B cell (primary cell): ENCODE measurements at regions not wholly inside any gene's neighbourhood (a gene's known extent, or its start where the extent isn't known, plus 50 kb on each side); places are given as distances from the start of the nearest gene placed in this dataset.

Experiments
- ATAC-seq: fragments of 200-7000 bp; cut with Tn5 transposase; one replicate; pipeline ENCODE4 v1.10.0; 2021; ENCODE audit warnings: low read depth, mild to moderate bottlenecking, moderate number of reproducible peaks, moderate library complexity
- CTCF ChIA-PET: fragments of 350-600 bp; sonication (Branson Sonifier 250); formaldehyde crosslinking; loops from one replicate; lab custom pipeline; 2021; ENCODE audit warnings: antibody characterized with exemption, inconsistent platforms; lab: Charles Lee
- POLR2A ChIA-PET: fragments of 350-600 bp; sonication (Branson Sonifier 250); formaldehyde crosslinking; loops from one replicate; lab custom pipeline; 2021; ENCODE audit warnings: antibody characterized with exemption; lab: Charles Lee
- DNase-seq: peaks from one replicate; pipeline ENCODE4 v3.0.0; 2013
- H2AFZ ChIP-seq: 2 replicates; pipeline ENCODE4 v1.6.1; 2012; ENCODE audit warnings: mild to moderate bottlenecking, low read depth, low read length; ENCODE audit not compliant: insufficient read depth, poor library complexity, severe bottlenecking
- H3K27ac ChIP-seq, 2 donors: 1 replicate in 1 of 2; 2 replicates in 1 of 2; pipeline ENCODE4 v1.5.1; 2012 to 2013; ENCODE audit warnings: low read length in 2 of 2, mild to moderate bottlenecking in 2 of 2, moderate library complexity in 1 of 2
- H3K27me3 ChIP-seq, 4 experiments: fragments of 200-600 bp in 1 of 4; sonication (generic) in 1 of 4; replicated peaks in 1 of 4; 1 replicate in 2 of 4; 2 replicates in 2 of 4; pipeline versions ENCODE4 v1.6.1 to v1.7.0; 2013 to 2016; ENCODE audit warnings: low read length in 3 of 4, mild to moderate bottlenecking in 2 of 4, mixed read lengths in 1 of 4, moderate library complexity in 1 of 4; ENCODE audit not compliant: insufficient read depth in 4 of 4, control insufficient read depth in 3 of 4; ENCODE audit errors: control extremely low read depth in 1 of 4
- H3K36me3 ChIP-seq, 2 experiments: replicated peaks in 1 of 2; 1 replicate in 1 of 2; 2 replicates in 1 of 2; pipeline versions ENCODE4 v1.6.1 to v1.7.1; 2013; ENCODE audit warnings: low read length in 1 of 2; ENCODE audit not compliant: insufficient read depth in 2 of 2, control insufficient read depth in 1 of 2; ENCODE audit errors: control extremely low read depth in 1 of 2, extremely low read depth in 1 of 2
- H3K4me1 ChIP-seq, 2 donors: fragments of 200-600 bp in 1 of 2; sonication (generic) in 1 of 2; 1 replicate in 1 of 2; 2 replicates in 1 of 2; pipeline versions ENCODE4 v1.5.1 to v1.6.1; 2013 to 2017; ENCODE audit warnings: low read length in 2 of 2; ENCODE audit not compliant: control insufficient read depth in 2 of 2, insufficient read depth in 2 of 2
- H3K4me2 ChIP-seq: replicated peaks from 2 replicates; pipeline ENCODE3; 2012; ENCODE audit warnings: mild to moderate bottlenecking, low read depth, low read length; ENCODE audit not compliant: poor library complexity, severe bottlenecking
- H3K4me3 ChIP-seq, 5 experiments: fragments of 200-600 bp in 1 of 5; sonication (generic) in 1 of 5; 1 replicate in 3 of 5; 2 replicates in 2 of 5; pipeline versions ENCODE4 v1.5.1 to v1.7.0; 2011 to 2016; ENCODE audit warnings: low read length in 4 of 5, mild to moderate bottlenecking in 4 of 5, low read depth in 2 of 5, control low read depth in 1 of 5, moderate library complexity in 1 of 5; ENCODE audit not compliant: insufficient read depth in 1 of 5; ENCODE audit errors: control extremely low read depth in 1 of 5, extremely low read depth in 1 of 5
- H3K79me2 ChIP-seq: fragments of 200-600 bp; sonication (generic); one replicate; pipeline ENCODE4 v1.6.0; 2016; ENCODE audit warnings: low read length; ENCODE audit not compliant: control insufficient read depth, insufficient read depth
- H3K9ac ChIP-seq: fragments of 200-600 bp; sonication (generic); 2 replicates; pipeline ENCODE4 v1.6.1; 2017; ENCODE audit warnings: mild to moderate bottlenecking, low read length, moderate library complexity
- H3K9me3 ChIP-seq, 3 donors: one replicate each; pipeline versions ENCODE4 v1.6.1 to v1.7.1; 2013; ENCODE audit warnings: low read length in 2 of 3; ENCODE audit not compliant: control insufficient read depth in 2 of 3, insufficient read depth in 1 of 3; ENCODE audit errors: control extremely low read depth in 1 of 3
- H4K20me1 ChIP-seq: 2 replicates; pipeline ENCODE4 v1.6.0; 2012; ENCODE audit warnings: mild to moderate bottlenecking, low read length; ENCODE audit not compliant: insufficient read depth, control insufficient read depth, poor library complexity, severe bottlenecking
- H3K27ac Mint-ChIP-seq: one replicate; pipeline ENCODE4 v1.8.0; 2021; ENCODE audit warnings: mixed read lengths
- H3K27me3 Mint-ChIP-seq: one replicate; pipeline ENCODE4 v1.8.0; 2021; ENCODE audit warnings: mixed read lengths
- H3K4me1 Mint-ChIP-seq: one replicate; pipeline ENCODE4 v1.8.0; 2021; ENCODE audit warnings: mixed read lengths
- H3K4me3 Mint-ChIP-seq: one replicate; pipeline ENCODE4 v1.8.0; 2021; ENCODE audit warnings: mixed read lengths
- H3K9me3 Mint-ChIP-seq: one replicate; pipeline ENCODE4 v1.8.0; 2022; ENCODE audit warnings: mixed read lengths; ENCODE audit not compliant: insufficient read depth
- CTCF ChIP-seq: fragments of 200-600 bp; IDR thresholded peaks from one replicate; pipeline ENCODE4 v1.8.0; 2022; ENCODE audit warnings: antibody characterized with exemption, mild to moderate bottlenecking
- EZH2 ChIP-seq: IDR thresholded peaks from 2 replicates; pipeline ENCODE4 v1.6.1; 2012; ENCODE audit warnings: borderline replicate concordance, low read depth, mild to moderate bottlenecking, moderate library complexity, low read length; ENCODE audit not compliant: insufficient read depth, poor library complexity, severe bottlenecking
- WGBS: methylation state at CpG from one replicate; pipeline ENCODE4 v1.1.5; 2013; ENCODE audit warnings: missing lambda C conversion rate; ENCODE audit not compliant: insufficient coverage; 5-methylcytosine and 5-hydroxymethylcytosine counted together
- intact Hi-C: fragments of 100-400 bp; cut with micrococcal nuclease; formaldehyde crosslinking; loops from one replicate; pipeline ENCODE4 v1.10.0; 2022

GRCh38 chr7:125020801-125021200 lies 91.2 kb upstream of the POT1 start:
- no peak for TF ChIP-seq CTCF
- no peak for TF ChIP-seq EZH2
- H3K9me3 ChIP-seq, result no peaks in the 10 kb centered on the region
- H3K4me1 ChIP-seq, result no peaks in the 10 kb centered on the region
- 100% methylated on average over 1 of the region's 4 CpGs for WGBS
- no peak overlapping the region for H3K4me3 ChIP-seq
- H3K36me3 ChIP-seq, result no peaks in the 10 kb centered on the region
- H3K4me2 ChIP-seq, result no peak overlapping the region
- H3K27ac ChIP-seq, result no peak overlapping the region
- Mint-ChIP-seq H3K27me3 (no peaks in the 10 kb centered on the region), H3K4me3 (no peak overlapping the region), H3K27ac (no peak overlapping the region), H3K9me3 (peaks cover 3% of the 10 kb centered on the region), H3K4me1 (no peaks in the 10 kb centered on the region)
- H3K9ac ChIP-seq, result no peak overlapping the region
- H3K27me3 ChIP-seq, result no peaks in the 10 kb centered on the region
- no peak for DNase-seq
- H4K20me1 ChIP-seq, result no peaks in the 10 kb centered on the region
- no peaks in the 10 kb centered on the region for H3K79me2 ChIP-seq
- intact Hi-C loops, result no loop called here
- POLR2A ChIA-PET, result no interaction called here
- ATAC-seq, result no peak
- CTCF ChIA-PET, result no interaction called here
- no peak overlapping the region for H2AFZ ChIP-seq

- H3K9me3 Mint-ChIP-seq, result no peaks in the 10 kb centered on the region
- no peak overlapping the region for H3K27ac Mint-ChIP-seq
- WGBS, result 100% methylated on average over 1 of the region's 1 CpG
- H3K27me3 Mint-ChIP-seq, result no peaks in the 10 kb centered on the region
- Histone ChIP-seq H4K20me1 (no peaks in the 10 kb centered on the region), H3K9ac (no peak overlapping the region), H3K9me3 (no peaks in the 10 kb centered on the region), H3K4me3 (no peak overlapping the region), H2AFZ (no peak overlapping the region), H3K4me2 (no peak overlapping the region), H3K27ac (no peak overlapping the region), H3K27me3 (no peaks in the 10 kb centered on the region), H3K4me1 (no peaks in the 10 kb centered on the region), H3K36me3 (no peaks in the 10 kb centered on the region), H3K79me2 (no peaks in the 10 kb centered on the region)
- no peak overlapping the region for H3K4me3 Mint-ChIP-seq
- DNase-seq (no peak), ATAC-seq (no peak)
- ChIA-PET POLR2A (no interaction called here), CTCF (no interaction called here)
- intact Hi-C loops, result no loop called here
- no peak for TF ChIP-seq EZH2
- no peak for TF ChIP-seq CTCF
- H3K4me1 Mint-ChIP-seq, result no peaks in the 10 kb centered on the region
Measured at GRCh38 chr7:125010540-125010939, 80.9 kb upstream of the POT1 start.
